Stimulated activated CD4-positive, alpha-beta T cell treated with anti-CD3 and anti-CD28 coated beads, TNF-alpha, amount 100 ng/mL, for 48 hours (primary cell): ENCODE measurements at regions not wholly inside any gene's neighbourhood (a gene's known extent, or its start where the extent isn't known, plus 50 kb on each side); places are given as distances from the start of the nearest gene placed in this dataset.

Source experiments
- DNase-seq, 3 donors: peaks; one replicate each; pipeline ENCODE4 v3.0.0-alpha.2; 2020; ENCODE audit warnings: low read depth in 3 of 3

DNA sequence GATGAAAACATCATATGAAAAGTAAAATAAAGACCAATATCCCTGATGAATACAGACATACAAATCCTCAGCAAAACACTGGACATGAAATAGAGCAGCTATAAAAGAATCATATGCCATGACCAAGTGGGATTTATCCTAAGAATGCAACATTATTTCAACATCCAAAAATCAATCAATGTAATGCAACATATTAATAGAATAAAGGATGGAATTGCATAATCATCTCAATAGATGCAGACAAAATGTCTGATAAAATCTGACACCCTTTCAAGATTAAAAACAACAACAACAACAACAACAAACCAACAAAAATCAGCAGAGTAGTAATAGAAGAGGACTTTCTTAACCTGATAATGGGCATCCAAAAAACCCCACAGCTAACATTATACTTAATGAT lies 63.8 kb upstream of the IL1R1 start:
- no peak for DNase-seq

DNA sequence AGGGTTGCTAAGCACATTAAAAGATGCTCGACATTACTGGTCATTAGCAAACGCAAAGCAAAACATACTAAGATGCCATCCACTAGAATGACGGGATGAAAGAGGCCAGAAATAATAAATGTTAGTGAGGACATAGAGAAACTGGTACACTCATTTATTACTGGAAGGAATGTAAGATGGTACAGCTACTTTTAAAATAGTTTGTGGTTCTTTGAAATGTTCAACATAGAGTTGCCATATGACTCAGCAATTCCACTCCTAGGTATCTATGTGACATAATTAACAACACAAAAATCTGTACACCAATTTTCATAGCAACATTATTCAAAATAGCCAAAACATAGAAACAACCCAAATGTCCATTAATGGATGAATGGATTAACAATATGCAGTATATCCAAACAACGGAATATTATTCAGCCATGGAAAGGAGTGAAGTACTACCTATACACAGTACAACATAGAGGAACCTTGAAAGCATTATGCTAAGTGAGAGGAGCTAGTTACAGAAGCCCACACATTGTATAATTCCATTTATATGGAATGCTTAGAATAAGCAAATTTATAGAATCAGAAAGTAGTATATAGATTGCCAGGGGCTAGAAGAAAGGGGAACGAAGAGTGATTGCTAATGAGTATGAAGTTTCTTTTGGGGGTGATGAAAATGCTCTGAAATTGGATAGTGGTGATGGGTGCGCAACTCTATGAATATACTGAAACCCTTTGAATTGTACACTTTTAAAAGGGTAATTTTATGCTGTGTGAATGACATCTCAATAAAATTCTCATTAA lies 61.9 kb upstream of the IL1R1 start:
- DNase-seq, result no peak

DNA sequence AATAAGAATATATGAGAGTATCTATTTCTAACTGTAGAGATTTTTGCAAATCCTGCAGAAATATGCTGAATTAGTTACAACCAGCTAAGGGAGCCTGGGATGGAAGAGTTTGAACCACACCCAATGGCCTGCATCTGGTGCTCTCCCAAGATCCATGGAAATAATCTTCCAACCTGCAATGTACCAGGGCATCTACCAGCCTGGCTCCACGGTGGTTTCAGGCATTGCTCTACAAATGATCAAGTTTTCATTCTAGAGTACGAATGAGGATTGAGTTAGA lies 61.4 kb upstream of the IL1R1 start:
- no peak for DNase-seq

DNA sequence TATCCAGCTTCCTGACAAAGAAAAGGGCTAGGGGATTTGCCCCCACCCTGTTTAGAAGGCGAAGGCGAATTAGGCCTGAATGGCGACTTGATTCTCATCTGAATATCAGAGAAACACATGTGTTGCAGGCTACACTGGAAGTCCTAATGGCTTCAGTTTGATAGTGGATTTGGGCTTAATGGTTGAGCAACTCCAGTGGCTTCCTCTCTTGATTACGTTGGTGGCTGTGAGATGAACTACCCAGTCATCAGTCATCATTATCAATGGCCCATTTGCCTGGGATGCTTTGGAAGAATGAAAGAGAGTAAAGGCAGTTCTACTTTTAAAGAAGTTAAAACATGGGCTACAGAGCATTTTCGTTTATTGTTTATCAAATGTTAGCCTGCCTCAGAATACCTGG lies 60.9 kb upstream of the IL1R1 start:
- DNase-seq, result no peak

- DNase-seq, result peak; percentile 28 to 32 (median 29)
Observed at GRCh38 chr2:102082571-102083392, 59.8 kb upstream of the IL1R1 start.

DNA sequence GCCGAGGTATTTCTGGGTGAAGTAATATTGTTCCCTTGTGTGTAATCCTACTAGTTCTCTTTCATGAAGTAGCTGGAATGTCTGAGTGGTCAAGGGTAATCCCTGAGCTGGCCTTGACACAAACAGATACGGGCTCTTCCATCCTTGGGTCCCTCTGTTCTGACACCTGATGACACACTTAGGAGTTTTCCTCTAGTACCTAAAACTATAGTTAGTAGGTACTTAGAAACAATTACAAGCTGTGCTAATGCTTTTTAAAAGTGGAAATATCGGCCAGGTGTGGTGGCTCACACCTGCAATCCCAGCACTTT lies 59.2 kb upstream of the IL1R1 start:
- DNase-seq, result no peak

DNA sequence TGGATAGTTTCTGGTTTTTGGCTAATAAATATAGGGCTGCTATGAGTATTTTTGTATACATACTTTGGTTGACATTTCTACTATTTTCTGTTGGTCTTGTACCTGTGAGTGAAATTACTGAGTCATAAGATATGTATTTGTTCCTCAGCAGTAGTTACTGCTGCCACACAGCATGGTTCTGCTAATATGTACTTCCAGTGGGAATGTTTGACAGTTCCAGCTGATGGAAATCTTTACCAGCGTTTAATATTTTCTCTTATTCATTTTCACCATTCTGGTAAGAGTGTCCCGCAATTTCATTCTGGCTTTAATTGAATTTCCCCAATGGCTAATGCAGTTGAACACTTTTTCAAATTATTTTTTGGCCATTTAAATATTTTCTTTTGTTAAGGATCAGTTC lies 57.9 kb upstream of the IL1R1 start:
- DNase-seq, result no peak

DNA sequence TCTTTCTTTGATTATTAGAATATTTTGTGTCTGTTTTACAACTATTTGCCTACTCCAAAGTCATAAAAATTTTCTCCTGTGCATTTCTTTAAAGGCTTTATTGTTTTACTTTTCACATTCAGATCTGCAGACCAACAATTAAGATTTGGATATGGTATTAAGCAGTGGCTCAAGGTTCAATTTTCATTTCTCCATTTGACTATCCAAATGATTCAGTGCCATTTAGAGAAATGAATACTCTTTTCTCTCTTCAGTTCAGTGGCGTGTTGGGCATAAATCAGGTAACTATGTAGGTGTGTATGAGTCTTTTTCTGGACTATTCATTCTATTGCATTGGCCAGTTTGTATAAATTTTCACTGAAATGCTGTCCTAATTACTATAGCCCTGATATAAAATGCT lies 57.3 kb upstream of the IL1R1 start:
- no peak for DNase-seq

- DNase-seq, result no peak
Observed at GRCh38 chr2:102086150-102086872, 56.2 kb upstream of the IL1R1 start.

- no peak for DNase-seq
Observed at GRCh38 chr2:102091121-102091520, 51.4 kb upstream of the IL1R1 start.

DNA sequence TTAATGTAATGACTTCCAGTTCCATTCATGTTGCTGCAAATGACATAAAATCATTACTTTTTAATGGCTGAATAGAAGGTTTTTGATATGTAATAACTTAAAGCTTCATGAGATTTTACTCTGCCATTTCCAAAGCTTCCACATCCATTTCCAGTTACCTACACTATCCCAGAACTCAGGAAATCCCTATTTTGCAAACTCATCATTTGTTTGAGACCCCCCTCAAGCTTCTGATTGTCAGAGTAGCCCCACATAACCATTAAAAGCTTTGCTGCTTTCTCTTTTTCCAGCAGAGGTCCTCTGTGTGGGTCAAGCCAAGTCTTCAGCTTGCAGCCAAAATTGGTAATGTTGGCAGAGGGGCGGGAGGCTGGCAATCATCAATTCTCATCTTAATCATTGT lies 50.6 kb upstream of the IL1R1 start:
- no peak for DNase-seq

- no peak for DNase-seq
Observed at GRCh38 chr2:102092535-102092934, 50.0 kb upstream of the IL1R1 start.
